Muscle of leg (tissue), 3 donors: ENCODE measurements at regions not wholly inside any gene's neighbourhood (a gene's known extent, or its start where the extent isn't known, plus 50 kb on each side); places are given as distances from the start of the nearest gene placed in this dataset.
A peak's percentile ranks its signal among the peaks of the same experiment; 100 is the strongest.

Source experiments
- DNase-seq: peaks from one replicate; pipeline ENCODE4 v3.0.0; 2013
- H3K27ac ChIP-seq: one replicate; pipeline ENCODE4 v1.5.1; 2013; ENCODE audit warnings: mild to moderate bottlenecking, low read length, control low read depth
- H3K27me3 ChIP-seq: one replicate; pipeline ENCODE4 v1.6.1; 2013; ENCODE audit warnings: low read length; ENCODE audit not compliant: control insufficient read depth, insufficient read depth
- H3K36me3 ChIP-seq: one replicate; pipeline ENCODE4 v1.6.1; 2013; ENCODE audit warnings: low read length; ENCODE audit not compliant: control insufficient read depth, insufficient read depth
- H3K4me1 ChIP-seq: one replicate; pipeline ENCODE4 v1.6.1; 2013; ENCODE audit warnings: low read length; ENCODE audit not compliant: control insufficient read depth, insufficient read depth
- H3K4me3 ChIP-seq: one replicate; pipeline ENCODE4 v1.5.1; 2013; ENCODE audit warnings: low read length, control low read depth
- H3K9me3 ChIP-seq: replicated peaks from 2 replicates; pipeline ENCODE4 v1.6.1; 2013; ENCODE audit warnings: low read depth, low read length; ENCODE audit not compliant: control insufficient read depth
- WGBS: methylation state at CpG from one replicate; pipeline ENCODE4 v1.1.5; 2013; ENCODE audit warnings: missing lambda C conversion rate; ENCODE audit not compliant: insufficient coverage; 5-methylcytosine and 5-hydroxymethylcytosine counted together

DNA sequence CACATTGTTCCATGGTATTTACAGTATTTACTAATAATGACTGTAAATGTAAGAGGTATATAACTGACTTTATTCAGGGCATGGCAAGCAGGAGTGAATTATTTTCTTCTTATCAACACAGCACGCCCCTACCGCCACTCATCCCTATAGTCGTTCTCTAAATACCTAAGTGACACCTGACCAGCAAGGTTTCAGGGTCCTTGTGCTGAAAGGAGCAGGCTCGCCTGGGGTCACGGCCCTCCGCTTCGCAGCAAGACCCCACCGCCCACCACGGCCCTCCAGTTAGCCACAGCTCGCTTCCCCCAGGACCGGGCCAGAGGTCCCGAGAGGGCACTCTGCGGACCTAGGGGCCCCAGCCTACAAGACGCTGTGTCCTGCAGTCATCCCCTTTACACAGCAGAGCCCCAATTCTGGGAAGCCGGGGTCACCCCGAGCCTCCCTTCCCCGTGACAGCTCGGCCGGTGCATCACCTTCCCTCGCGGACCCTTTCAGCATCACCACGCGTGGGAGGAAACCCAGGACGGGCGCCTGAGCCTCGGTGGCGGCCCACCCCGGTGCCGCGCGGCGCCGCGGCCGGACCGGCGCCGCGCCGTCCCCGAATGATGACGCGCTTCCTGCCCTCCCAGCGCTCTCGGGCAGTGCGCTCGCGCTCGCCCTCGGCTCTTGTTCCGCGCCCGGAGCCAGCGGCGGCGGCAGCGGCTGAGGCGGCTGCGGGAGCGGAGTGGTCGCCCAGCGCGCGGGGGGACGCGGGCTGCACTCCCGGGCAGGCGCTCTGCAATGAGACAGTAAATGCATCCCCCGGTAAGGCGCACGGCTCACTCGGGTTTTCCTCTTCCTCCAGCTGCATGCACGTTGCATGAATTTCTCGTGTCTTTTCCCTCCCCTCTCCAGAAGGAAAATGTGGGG, 225.1 kb upstream of the C2CD4B start, which contains the start of gene TLN2:
TSS of gene TLN2 (plus strand) at position 666 of the 906 bp plus-strand sequence.
- Histone ChIP-seq H3K4me3 (peak within 1 kb of the TSS; percentile 99), H3K27me3 (peaks cover 8% of the 10 kb centered on the region), H3K9me3 (no peaks in the 10 kb centered on the region), H3K4me1 (peaks cover 14% of the 10 kb centered on the region), H3K27ac (peak within 1 kb of the TSS; percentile 85), H3K36me3 (no peaks in the 10 kb centered on the region)
- WGBS = under 1% methylated on average over 67 of the region's 74 CpGs
- DNase-seq = peak; percentile 90

DNA sequence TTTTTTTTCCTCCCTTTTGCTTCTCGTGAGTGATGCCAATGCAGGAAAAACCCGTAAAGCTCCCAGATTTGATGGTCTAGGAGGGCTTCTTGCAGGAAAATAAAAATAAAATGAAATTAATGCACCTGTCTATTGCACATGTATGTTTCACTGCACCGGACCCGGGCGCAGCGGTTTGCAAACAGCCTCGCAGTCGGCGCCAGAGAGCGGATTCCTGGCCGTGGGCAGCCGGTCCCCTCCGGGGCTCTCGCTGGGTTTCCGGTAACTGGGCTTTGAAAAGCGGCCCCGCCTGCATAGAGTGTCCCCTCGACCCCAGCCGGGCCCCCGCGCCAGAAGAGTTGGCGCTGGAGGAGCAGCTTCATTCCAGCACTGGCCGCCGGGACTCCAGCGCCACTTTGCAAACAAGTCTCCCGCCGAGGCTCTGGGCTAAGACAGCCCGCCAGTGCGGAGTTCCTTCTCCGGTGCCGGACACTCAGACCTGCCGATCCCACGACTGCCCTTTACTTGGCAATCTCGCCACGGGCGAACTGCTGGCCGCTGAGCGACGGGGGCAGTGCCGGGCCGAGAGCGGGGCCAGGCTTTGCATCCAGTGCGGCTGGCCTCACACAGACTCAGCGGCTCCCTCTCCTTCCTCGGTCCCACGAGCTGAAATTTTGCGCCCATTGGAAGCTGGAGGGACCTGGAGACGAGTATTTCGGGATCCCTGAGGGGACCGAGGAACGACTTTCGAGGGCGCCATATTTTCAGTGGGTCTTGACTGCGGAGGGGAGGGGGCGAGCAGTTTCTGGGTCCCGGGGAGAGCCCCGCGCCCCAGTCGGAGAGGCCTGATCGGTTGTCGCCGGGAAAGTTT, 225.9 kb upstream of the C2CD4B start:
- H3K27ac ChIP-seq = peak overlapping the region; percentile 81

DNA sequence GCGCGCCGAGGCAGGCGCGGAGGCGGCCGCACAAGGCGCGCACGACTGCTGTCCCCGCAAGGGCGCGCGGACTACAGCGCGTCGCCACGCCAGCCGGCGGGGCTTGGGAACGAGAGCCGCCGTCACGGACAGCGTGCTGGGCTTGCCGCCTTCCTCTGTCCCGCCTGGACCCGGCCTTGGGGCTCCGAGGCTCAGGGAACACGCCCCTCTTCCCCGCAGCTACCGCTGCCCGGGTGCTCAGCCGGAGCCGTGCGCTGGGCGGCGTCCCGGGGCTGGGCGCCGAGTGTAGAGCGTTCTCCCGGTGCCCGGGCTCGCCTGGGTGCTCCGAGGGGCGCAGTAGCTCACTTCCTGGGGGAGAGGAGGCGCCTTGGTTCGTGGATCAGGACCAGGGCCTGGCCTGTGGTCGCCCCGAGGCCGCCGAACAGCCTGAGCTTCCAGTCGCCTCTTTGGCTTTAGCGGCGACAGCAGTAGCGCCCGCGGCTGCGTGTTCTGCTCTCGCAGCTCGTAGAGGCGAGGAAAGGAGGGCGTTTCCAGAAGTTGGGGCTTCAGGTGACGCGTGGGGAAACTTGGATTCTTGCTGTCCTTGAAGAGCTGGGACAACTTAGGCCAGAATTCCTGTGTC, 226.7 kb upstream of the C2CD4B start:
- peak; percentile 73 for DNase-seq
- Histone ChIP-seq H3K27me3 (peaks cover 4% of the 10 kb centered on the region), H3K9me3 (no peaks in the 10 kb centered on the region), H3K4me3 (peak overlapping the region; percentile 75), H3K27ac (peak overlapping the region; percentile 81), H3K36me3 (no peaks in the 10 kb centered on the region), H3K4me1 (peaks cover 14% of the 10 kb centered on the region)
- under 1% methylated on average over 66 of the region's 66 CpGs for WGBS

More for the DNA sequence above, 225.9 kb upstream of the C2CD4B start:
- Histone ChIP-seq H3K36me3 (no peaks in the 10 kb centered on the region), H3K4me3 (peak overlapping the region; percentile 75), H3K9me3 (no peaks in the 10 kb centered on the region), H3K27me3 (peaks cover 6% of the 10 kb centered on the region), H3K4me1 (peaks cover 14% of the 10 kb centered on the region)
- DNase-seq = peak; percentile 64
- WGBS = 0% methylated on average over 59 of the region's 62 CpGs

DNA sequence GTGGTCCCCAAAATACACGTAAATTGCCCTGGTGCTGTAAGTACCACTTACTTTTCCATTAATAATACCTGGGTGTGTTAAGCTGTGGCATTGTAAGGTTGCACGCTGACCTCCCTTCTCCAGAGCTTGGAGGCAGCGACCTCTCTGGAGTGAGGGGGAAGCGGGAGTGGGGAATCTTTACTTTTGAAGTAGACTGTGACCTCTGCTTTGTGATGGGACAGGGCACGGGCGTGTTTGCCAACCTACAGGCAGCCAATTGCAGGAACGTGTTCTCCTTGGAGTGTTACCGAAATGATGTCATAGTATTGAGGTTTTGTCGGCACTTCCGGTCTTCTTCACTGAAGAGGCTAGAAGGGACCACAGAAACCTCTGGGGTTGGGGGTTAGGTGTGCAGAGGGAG, 227.3 kb upstream of the C2CD4B start:
- H3K4me3 ChIP-seq = peak overlapping the region; percentile 75
- H3K27ac ChIP-seq = peak overlapping the region; percentile 81
- no peaks in the 10 kb centered on the region for H3K9me3 ChIP-seq
- DNase-seq = peak; percentile 38
- H3K36me3 ChIP-seq = peaks cover 2% of the 10 kb centered on the region
- peaks cover 14% of the 10 kb centered on the region for H3K4me1 ChIP-seq
- WGBS = 15% methylated on average over 7 of the region's 10 CpGs
- peaks cover 4% of the 10 kb centered on the region for H3K27me3 ChIP-seq

DNA sequence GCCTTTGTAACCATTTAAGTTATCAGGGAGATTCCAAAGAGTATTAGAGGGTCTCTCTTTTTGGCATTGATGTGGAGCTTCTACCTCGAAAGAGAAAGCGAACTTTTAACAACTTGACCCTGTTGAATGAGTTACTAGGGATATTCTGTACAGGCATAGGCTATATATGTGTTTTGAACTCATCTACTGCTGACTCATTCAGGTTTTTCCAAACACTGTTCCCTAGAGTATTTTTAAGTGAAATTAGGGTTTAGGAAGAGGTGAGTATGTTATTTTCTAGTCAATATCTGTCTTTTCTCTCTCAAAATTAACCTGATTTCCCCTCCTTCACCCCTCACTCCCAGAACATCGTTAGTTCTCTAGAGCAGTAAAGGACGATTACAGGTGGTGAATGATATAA, 228.1 kb upstream of the C2CD4B start:
- Histone ChIP-seq H3K9me3 (peaks cover 5% of the 10 kb centered on the region), H3K27ac (no peak overlapping the region), H3K4me1 (peaks cover 14% of the 10 kb centered on the region), H3K4me3 (no peak overlapping the region), H3K27me3 (peaks cover 4% of the 10 kb centered on the region), H3K36me3 (peaks cover 7% of the 10 kb centered on the region)
- DNase-seq = no peak
- no CpG with 5 or more reads among the region's 4 CpGs for WGBS

DNA sequence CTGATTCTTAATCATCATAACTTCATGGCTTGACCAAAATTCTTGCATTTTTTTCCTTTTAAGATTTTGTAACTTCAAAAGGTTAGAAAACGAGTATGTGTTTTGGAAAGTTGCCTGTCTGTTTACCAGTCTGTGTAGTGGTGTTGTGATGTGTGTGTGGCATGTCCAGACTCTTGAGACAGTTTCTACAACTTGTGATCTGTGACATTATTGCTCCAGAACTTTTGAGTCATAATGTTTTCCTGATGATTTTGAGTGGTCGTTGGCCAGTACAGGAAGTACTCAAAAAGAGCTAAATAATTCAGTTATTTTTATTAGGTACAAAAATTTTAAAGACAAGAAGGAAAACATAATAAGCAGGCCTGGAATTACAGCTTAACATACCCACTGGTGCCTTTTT, 229.0 kb upstream of the C2CD4B start:
- Histone ChIP-seq H3K27ac (no peak overlapping the region), H3K36me3 (peaks cover 10% of the 10 kb centered on the region), H3K27me3 (peaks cover 4% of the 10 kb centered on the region), H3K9me3 (peaks cover 11% of the 10 kb centered on the region), H3K4me1 (peaks cover 14% of the 10 kb centered on the region), H3K4me3 (no peak overlapping the region)
- no CpG with 5 or more reads among the region's 2 CpGs for WGBS
- no peak for DNase-seq

DNA sequence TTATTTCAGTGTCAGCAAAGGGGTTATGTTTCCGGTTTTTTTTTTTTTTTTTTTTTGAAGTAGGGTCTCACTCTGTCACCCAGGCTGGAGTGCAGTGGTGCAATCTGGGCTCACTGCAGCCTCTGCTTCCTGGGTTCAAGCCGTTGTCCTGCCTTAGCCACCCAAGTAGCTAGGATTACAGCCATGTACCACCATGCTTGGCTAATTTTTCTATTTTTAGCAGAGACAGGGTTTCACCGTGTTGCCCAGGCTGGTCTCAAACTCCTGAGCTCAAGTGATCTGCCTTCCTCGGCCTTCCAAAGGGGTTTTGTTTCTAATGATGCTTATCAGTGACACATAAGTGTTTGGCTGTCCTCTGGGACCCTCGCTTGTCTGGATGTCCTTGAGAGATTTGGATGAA, 235.7 kb upstream of the C2CD4B start:
- no peak overlapping the region for H3K27ac ChIP-seq

DNA sequence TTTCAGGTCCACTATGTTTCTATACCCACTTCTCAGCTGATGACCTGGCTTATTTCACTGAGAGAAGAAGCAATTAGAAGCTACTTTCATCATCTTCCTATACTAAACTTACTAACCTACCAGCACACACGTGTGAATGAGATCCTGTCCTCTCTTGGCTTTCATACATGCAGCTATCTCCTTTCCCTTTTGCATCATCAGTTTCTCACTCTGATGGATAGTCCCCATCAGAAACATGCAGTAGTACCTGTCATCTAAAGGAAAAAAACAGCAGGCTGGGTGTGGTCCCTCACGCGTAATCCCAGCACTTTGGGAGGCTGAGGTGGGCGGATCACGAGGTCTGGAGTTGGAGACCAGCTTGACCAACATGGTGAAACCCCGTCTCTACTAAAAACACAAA, 237.6 kb upstream of the C2CD4B start:
- Histone ChIP-seq H3K4me3 (no peak overlapping the region), H3K27me3 (no peaks in the 10 kb centered on the region), H3K9me3 (peaks cover 21% of the 10 kb centered on the region), H3K36me3 (peaks cover 5% of the 10 kb centered on the region), H3K4me1 (peaks cover 18% of the 10 kb centered on the region), H3K27ac (no peak overlapping the region)
- WGBS = 93% methylated on average over 3 of the region's 6 CpGs
- no peak for DNase-seq

More for the DNA sequence above, 235.7 kb upstream of the C2CD4B start:
- H3K36me3 ChIP-seq = peaks cover 10% of the 10 kb centered on the region
- DNase-seq = no peak
- no peak overlapping the region for H3K4me3 ChIP-seq
- peaks cover 18% of the 10 kb centered on the region for H3K4me1 ChIP-seq
- 90% methylated on average over 1 of the region's 5 CpGs for WGBS
- H3K9me3 ChIP-seq = peaks cover 21% of the 10 kb centered on the region
- H3K27me3 ChIP-seq = no peaks in the 10 kb centered on the region

DNA sequence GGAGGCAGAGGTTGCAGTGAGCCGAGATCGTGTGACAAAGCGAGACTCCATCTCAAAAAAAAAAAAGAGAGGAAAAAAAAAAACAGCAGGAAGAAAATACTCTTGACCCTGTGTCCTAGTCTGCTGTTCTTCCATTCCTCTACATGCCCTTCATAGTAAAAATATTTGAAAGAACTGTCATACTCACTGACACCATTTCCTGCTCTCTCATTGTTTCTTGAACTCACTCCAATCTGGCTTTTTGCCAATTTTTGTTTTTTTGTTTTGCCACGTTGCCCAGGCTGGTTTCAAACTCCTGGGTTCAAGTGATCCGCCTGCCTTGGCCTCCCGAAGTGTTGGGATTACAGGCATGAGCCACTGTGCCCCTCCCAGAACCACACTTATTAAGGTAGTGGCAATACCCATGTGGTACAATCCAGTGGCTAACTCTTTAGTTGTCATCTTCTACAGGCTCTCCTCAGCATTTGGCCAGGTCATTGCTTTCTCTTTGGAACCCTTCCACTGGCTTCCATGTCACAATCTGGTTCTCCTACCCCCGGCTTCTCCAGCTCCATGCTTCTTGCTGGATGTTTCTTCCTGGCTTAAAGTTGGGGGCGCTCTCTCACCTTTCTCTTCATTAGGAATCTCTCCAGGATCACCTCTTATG, 238.2 kb upstream of the C2CD4B start:
- DNase-seq = peak; percentile 25
- H3K4me1 ChIP-seq = peaks cover 18% of the 10 kb centered on the region

More for the DNA sequence above, 238.2 kb upstream of the C2CD4B start:
- WGBS = 76% methylated on average over 5 of the region's 8 CpGs
- H3K4me3 ChIP-seq = no peak overlapping the region
- H3K9me3 ChIP-seq = peaks cover 16% of the 10 kb centered on the region
- peaks cover 2% of the 10 kb centered on the region for H3K36me3 ChIP-seq
- no peaks in the 10 kb centered on the region for H3K27me3 ChIP-seq
- H3K27ac ChIP-seq = no peak overlapping the region
